HG03457 (cell line): ENCODE measurements at regions not wholly inside any gene's neighbourhood (a gene's known extent, or its start where the extent isn't known, plus 50 kb on each side); places are given as distances from the start of the nearest gene placed in this dataset.

ENCODE experiments used
- ATAC-seq: cut with Tn5 transposase; IDR thresholded peaks from one replicate; pipeline ENCODE4 v1.9.1; 2021; ENCODE audit warnings: moderate number of reproducible peaks; ENCODE audit not compliant: unreplicated experiment

DNA sequence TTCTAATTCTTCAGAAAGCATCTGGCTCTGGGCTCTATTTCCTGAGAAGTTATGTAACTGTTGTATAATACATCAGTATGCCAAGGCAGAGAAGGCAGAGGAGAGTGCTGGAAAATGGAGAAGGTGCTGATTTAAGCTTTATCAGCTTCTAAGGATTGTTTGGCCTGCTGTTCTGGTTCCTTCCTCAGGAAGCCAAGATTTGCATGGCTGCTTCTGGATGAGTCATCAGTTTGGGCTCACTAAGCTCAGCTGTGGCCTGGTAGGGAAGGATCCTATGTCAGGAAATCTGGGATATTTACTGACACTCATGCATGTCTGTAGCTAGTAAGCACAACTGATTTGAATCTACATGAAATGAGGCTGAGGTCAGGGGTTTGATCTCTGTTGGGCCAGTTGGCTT, 73.2 kb upstream of the ADGRL4 start:
- no peak for ATAC-seq

DNA sequence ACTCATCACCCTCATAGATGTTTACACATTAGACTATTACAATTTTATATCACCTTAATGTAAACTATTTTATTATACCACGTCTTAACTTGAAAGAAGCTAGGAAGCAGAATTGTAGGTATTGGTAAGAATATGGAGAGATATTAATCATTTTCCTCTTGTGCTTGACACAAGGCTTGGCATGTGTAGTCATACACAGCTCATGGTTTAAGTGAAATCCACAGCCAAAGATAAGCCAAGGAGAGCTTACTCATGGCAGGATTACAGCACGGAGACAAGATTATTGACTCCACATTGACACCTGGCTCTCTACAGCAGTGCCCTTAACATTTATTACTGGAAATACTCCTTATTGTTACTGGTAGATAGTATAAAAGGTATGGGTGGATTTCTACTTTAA, 68.4 kb upstream of the ADGRL4 start:
- no peak for ATAC-seq

DNA sequence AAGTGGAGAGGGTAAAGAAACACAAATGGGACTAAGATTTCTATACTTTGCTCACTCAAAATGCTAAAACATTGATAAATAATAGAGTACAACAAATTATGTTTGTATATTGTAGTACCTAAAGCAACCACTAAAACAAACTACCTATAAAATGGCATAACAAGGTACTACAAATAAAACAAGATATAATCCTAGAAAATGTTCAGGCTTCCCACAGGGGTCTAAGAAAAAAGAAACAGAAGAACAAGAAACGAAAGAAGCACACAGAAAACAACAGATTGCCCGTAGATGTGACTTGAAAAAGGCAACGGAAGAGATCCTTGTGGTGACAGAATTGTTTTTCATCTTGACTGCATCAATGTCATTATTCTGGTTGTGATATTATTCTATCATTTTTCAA, 63.3 kb upstream of the ADGRL4 start:
- no peak for ATAC-seq

GRCh38 chr1:79059341-79059740, 52.8 kb upstream of the ADGRL4 start:
- no peak for ATAC-seq
